Body of pancreas (tissue), 4 donors: ENCODE measurements at regions not wholly inside any gene's neighbourhood (a gene's known extent, or its start where the extent isn't known, plus 50 kb on each side); places are given as distances from the start of the nearest gene placed in this dataset.

ENCODE experiments used
- ATAC-seq: fragments of 150-250 bp; one replicate; pipeline ENCODE4 v1.9.1; 2016
- DNase-seq, 4 donors: peaks; one replicate each; pipeline ENCODE4 v3.0.0-alpha.2; 2019
- H3K27ac ChIP-seq, 4 donors: fragments of 200-600 bp; sonication (generic); 1 replicate in 3 of 4; 2 replicates in 1 of 4; pipeline versions ENCODE4 v1.5.1 to v1.6.1; 2016 to 2019; ENCODE audit warnings: mild to moderate bottlenecking in 1 of 4, mixed read lengths in 1 of 4, moderate library complexity in 1 of 4
- H3K27me3 ChIP-seq, 2 donors: fragments of 200-600 bp; sonication (generic); one replicate each; pipeline ENCODE4 v1.6.0; 2016; ENCODE audit warnings: mild to moderate bottlenecking in 1 of 2
- H3K36me3 ChIP-seq, 2 donors: fragments of 200-600 bp; sonication (generic); replicated peaks in 1 of 2; 2 replicates each; pipeline ENCODE4 v1.5.1; 2016; ENCODE audit warnings: low read depth in 2 of 2; ENCODE audit not compliant: insufficient read depth in 1 of 2
- H3K4me1 ChIP-seq: fragments of 200-600 bp; sonication (generic); one replicate; pipeline ENCODE4 v1.6.0; 2016
- H3K4me3 ChIP-seq, 2 donors: fragments of 200-600 bp; sonication (generic); 1 replicate in 1 of 2; 2 replicates in 1 of 2; pipeline ENCODE4 v1.5.1; 2016 to 2019
- H3K9me3 ChIP-seq, 3 donors: fragments of 200-600 bp; sonication (generic); 1 replicate in 2 of 3; 2 replicates in 1 of 3; pipeline ENCODE4 v1.5.1; 2016
- POLR2A ChIP-seq, 3 donors: fragments of 450-650 bp; IDR thresholded peaks; one replicate each; pipeline ENCODE4 v1.6.1; 2016; ENCODE audit warnings: antibody characterized with exemption in 3 of 3, mild to moderate bottlenecking in 2 of 3
- WGBS, 2 donors: methylation state at CpG; one replicate each; pipeline ENCODE4 v1.1.5; 2017; 5-methylcytosine and 5-hydroxymethylcytosine counted together
- intact Hi-C: fragments of 100-400 bp; cut with DNase I; formaldehyde crosslinking; loops from one replicate; pipeline ENCODE4 v1.15.1; 2023
- TF ChIP-seq, protein P1 (sequence below), 7 experiments: fragments of 450-650 bp in 4 of 7; fragments of 200-600 bp in 3 of 7; sonication (generic) in 3 of 7; IDR thresholded peaks; one replicate each; pipeline ENCODE4 v1.5.1; 2016 to 2019; ENCODE audit warnings: antibody characterized with exemption in 7 of 7

DNA sequence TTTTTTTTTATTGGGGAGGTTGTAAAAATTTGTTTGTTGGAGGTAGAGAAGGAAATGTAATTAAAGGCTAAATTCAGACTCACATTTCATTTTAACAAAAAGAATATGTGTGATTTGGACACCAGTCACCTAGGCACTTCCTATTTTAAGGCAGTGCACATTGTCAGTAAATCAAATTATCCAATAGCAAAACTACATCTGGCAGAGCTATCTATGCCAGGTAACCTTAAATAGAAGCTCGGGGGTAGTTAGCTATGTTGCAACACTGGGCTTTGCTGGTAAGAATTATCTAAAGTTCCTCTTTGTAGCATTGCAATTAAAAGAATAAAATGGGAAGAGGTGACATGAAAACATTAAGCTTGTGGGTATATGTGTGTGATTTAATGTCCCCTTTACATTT lies 1064.4 kb upstream of the ZEB2 start:
- ATAC-seq (no peak), DNase-seq (no peak)
- intact Hi-C loops: no loop called here
- Histone ChIP-seq H3K9me3 (no peaks in the 10 kb centered on the region), H3K27ac (no peak overlapping the region), H3K36me3 (no peaks in the 10 kb centered on the region), H3K4me1 (no peaks in the 10 kb centered on the region), H3K4me3 (no peak overlapping the region), H3K27me3 (no peaks in the 10 kb centered on the region)
- TF ChIP-seq, protein P1, sequence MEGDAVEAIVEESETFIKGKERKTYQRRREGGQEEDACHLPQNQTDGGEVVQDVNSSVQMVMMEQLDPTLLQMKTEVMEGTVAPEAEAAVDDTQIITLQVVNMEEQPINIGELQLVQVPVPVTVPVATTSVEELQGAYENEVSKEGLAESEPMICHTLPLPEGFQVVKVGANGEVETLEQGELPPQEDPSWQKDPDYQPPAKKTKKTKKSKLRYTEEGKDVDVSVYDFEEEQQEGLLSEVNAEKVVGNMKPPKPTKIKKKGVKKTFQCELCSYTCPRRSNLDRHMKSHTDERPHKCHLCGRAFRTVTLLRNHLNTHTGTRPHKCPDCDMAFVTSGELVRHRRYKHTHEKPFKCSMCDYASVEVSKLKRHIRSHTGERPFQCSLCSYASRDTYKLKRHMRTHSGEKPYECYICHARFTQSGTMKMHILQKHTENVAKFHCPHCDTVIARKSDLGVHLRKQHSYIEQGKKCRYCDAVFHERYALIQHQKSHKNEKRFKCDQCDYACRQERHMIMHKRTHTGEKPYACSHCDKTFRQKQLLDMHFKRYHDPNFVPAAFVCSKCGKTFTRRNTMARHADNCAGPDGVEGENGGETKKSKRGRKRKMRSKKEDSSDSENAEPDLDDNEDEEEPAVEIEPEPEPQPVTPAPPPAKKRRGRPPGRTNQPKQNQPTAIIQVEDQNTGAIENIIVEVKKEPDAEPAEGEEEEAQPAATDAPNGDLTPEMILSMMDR (IDR thresholded peaks at IDR 0.05): no peak
- no peak for TF ChIP-seq POLR2A (IDR thresholded peaks at IDR 0.05)
- WGBS, 2 donors: 58 to 82% methylated on average over 1 of the region's 1 CpG

DNA sequence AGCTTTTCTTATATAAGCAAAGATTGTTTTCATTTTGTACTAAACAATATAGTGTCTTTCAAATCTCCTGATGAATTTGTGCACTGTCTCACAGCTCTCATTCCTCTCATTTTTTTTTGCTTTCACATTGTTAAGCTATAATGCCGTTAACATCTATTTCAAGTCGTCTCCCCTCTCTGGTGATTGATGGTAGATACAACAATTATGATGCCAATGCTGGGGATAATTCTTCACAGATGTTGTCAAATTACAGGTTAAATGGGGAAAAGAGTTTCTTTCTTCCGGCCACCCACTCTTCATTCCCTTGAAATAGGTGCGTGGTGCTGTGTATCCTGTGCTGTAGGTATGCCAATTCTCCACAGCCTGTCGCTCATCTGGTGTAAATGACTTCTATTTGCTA lies 1053.7 kb upstream of the ZEB2 start:
- Histone ChIP-seq H3K27me3 (no peaks in the 10 kb centered on the region), H3K4me3 (no peak overlapping the region), H3K4me1 (no peaks in the 10 kb centered on the region), H3K27ac (no peak overlapping the region), H3K9me3 (no peaks in the 10 kb centered on the region), H3K36me3 (no peaks in the 10 kb centered on the region)
- no peak for ATAC-seq
- TF ChIP-seq, protein P1 (IDR thresholded peaks at IDR 0.05): no peak
- TF ChIP-seq POLR2A (IDR thresholded peaks at IDR 0.05): no peak
- 77 to 80% methylated on average over 5 of the region's 5 CpGs for WGBS, 2 donors
- no peak for DNase-seq
- intact Hi-C loops: no loop called here

DNA sequence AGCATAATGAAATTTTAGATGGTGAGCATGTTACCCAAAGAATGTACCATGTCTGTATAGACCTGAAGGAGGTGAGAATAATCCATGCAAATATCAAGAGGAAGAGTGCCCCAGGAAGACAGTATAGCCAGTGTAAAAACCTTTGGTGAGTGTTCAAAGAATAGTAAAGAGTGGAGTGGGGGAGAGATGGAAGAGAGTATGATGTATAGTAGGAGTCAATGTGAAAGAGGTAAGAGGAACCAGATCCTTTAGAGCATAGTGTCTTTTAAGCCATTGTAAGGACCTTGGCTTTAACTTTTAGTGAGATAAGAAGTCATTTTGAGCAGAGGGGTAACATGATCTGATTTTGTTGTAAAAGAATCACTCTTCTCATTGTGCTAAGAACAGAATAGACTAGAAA lies 1052.3 kb upstream of the ZEB2 start:
- intact Hi-C loops: no loop called here
- DNase-seq (no peak), ATAC-seq (no peak)
- TF ChIP-seq, protein P1 (IDR thresholded peaks at IDR 0.05): no peak
- TF ChIP-seq POLR2A (IDR thresholded peaks at IDR 0.05): no peak
- Histone ChIP-seq H3K4me1 (no peaks in the 10 kb centered on the region), H3K27ac (no peak overlapping the region), H3K27me3 (no peaks in the 10 kb centered on the region), H3K36me3 (no peaks in the 10 kb centered on the region), H3K4me3 (no peak overlapping the region), H3K9me3 (no peaks in the 10 kb centered on the region)

DNA sequence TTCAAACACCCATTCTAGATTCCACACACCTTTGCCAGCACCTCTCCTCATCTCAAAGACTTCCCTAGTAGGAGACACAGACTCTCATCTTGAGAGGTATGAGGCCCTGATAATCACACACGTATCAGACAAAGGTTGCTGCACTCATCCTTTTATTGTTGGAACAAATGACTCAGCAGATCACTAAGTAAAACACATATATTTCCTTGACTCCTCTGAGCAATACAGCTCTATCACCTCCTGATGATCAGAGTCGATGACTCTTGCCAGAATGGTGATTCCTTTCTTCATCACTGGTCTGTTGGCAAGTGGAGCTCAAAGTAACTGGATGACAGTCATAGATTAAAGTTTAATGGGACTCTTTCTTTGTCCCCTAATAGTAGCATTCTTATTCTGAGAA lies 1049.2 kb upstream of the ZEB2 start:
- no peaks in the 10 kb centered on the region for H3K9me3 ChIP-seq
- intact Hi-C loops: no loop called here
- no peaks in the 10 kb centered on the region for H3K36me3 ChIP-seq
- H3K4me3 ChIP-seq: no peak overlapping the region
- TF ChIP-seq POLR2A (IDR thresholded peaks at IDR 0.05): no peak
- TF ChIP-seq, protein P1 (IDR thresholded peaks at IDR 0.05): no peak
- ATAC-seq (no peak), DNase-seq (no peak)
- WGBS, 2 donors: 60 to 75% methylated on average over 2 of the region's 2 CpGs
- no peaks in the 10 kb centered on the region for H3K27me3 ChIP-seq
- no peak overlapping the region for H3K27ac ChIP-seq
- peaks cover 4% of the 10 kb centered on the region for H3K4me1 ChIP-seq

DNA sequence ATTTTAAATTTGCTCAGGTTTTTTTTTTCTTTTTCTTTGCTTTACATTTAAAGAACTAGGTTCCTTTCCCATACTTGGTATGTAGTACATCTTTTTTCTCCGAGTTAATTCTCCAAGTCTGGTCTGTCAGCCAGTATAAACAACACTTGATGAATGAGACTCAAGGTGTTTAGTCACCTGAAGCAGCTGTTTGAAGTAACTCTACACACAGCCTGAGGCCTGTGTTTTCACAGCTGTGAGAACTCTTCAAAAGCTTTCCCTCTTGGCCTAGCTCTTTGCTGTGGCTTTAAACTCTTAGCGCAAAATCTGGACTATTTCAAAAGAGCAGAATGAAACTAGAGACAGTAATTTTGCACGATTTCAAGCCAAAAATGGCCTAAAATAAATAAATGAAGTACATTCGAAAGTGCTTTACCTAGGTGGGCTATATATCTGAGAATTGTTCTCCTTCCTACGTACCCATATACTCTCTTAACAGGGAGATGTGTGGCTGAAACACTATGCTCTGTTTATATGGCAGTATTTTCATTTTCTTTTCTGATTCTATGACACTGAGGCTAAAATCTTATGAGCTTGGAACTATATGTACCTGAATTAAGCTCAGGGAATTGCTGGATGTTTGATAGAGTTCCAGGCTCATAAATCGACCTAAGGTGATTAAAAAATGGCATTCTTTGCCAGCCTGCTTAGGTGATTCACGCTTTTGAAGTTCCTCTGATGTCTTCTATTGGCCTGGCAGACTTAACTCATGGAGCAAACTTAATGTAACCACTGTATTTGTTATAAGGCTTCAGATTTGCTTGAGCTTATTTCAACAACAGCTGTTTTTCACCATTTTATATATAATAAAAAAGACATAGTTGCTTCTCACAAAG lies 1044.1 kb upstream of the ZEB2 start:
- H3K9me3 ChIP-seq: no peaks in the 10 kb centered on the region
- H3K27me3 ChIP-seq: no peaks in the 10 kb centered on the region
- WGBS, 2 donors: 33 to 37% methylated on average over 7 of the region's 7 CpGs
- DNase-seq (peak; percentile 31 to 71 (median 66)), ATAC-seq (peak; percentile 95)
- peak overlapping the region; percentile 42 to 69 (median 64) for H3K27ac ChIP-seq
- intact Hi-C loops: no loop called here
- no peaks in the 10 kb centered on the region for H3K36me3 ChIP-seq
- TF ChIP-seq POLR2A (IDR thresholded peaks at IDR 0.05): no peak
- TF ChIP-seq, protein P1 (IDR thresholded peaks at IDR 0.05): no peak
- H3K4me1 ChIP-seq: peaks cover 7% of the 10 kb centered on the region
- no peak overlapping the region for H3K4me3 ChIP-seq
